ENCODE measurements at regions not wholly inside any gene's neighbourhood (a gene's known extent, or its start where the extent isn't known, plus 50 kb on each side); places are given as distances from the start of the nearest gene placed in this dataset.

DNA sequence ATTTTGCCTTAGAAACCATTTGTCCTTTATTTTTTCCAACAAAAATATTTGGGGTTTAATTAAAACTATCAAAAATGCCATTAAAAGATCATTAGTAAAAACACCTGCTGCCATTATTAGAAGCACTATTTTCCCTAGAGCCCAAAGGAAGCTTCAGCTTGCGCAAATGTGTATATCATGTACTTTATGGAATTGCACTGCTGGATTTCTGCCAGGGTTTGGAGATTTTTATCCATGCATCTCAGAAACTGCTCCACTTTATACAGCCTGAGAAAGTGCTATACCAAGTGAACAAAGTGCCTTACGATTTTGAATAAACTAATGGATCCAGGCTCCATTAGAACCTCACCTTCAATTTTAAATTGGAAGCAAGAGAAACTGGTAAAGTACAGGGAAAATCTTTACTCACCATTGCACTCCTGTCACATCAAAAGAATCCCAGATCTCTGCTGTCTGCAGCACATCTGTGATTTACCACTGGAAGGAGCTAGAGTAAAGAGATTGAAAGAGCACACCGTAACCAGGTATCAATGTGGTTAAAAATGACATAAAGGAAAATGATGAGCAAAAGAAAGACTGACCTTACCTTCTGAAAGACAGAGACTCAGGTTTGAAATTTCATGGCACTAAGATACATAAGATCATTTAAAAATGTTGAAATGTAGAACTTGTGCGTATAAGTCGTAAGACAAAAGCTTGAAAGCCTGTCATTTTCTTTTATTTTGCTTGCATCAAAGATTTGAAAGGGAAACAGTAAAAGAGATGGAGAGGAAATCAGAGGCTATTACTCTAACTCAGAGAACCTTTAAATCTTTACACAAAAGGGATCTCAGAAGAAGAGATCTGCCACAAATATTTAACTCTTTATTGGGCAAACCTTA lies 678.1 kb upstream of the GOT2 start:
- H3K4me3 ChIP-seq (ENCODE audit: low read depth, low read length), result no peak overlapping the region
- DNase-seq, result peak; percentile 6
- TF ChIP-seq, protein P1, sequence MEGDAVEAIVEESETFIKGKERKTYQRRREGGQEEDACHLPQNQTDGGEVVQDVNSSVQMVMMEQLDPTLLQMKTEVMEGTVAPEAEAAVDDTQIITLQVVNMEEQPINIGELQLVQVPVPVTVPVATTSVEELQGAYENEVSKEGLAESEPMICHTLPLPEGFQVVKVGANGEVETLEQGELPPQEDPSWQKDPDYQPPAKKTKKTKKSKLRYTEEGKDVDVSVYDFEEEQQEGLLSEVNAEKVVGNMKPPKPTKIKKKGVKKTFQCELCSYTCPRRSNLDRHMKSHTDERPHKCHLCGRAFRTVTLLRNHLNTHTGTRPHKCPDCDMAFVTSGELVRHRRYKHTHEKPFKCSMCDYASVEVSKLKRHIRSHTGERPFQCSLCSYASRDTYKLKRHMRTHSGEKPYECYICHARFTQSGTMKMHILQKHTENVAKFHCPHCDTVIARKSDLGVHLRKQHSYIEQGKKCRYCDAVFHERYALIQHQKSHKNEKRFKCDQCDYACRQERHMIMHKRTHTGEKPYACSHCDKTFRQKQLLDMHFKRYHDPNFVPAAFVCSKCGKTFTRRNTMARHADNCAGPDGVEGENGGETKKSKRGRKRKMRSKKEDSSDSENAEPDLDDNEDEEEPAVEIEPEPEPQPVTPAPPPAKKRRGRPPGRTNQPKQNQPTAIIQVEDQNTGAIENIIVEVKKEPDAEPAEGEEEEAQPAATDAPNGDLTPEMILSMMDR (IDR thresholded peaks at IDR 0.05; ENCODE audit: low read depth, low read length), result peak; percentile 49
- H3K36me3 ChIP-seq, result no peaks in the 10 kb centered on the region
- no peak overlapping the region for H3K27ac ChIP-seq
- H3K9me3 ChIP-seq (ENCODE audit: severe bottlenecking), result no peaks in the 10 kb centered on the region
- H3K27me3 ChIP-seq (ENCODE audit: insufficient read depth, low read depth, severe bottlenecking), result no peaks in the 10 kb centered on the region

DNA sequence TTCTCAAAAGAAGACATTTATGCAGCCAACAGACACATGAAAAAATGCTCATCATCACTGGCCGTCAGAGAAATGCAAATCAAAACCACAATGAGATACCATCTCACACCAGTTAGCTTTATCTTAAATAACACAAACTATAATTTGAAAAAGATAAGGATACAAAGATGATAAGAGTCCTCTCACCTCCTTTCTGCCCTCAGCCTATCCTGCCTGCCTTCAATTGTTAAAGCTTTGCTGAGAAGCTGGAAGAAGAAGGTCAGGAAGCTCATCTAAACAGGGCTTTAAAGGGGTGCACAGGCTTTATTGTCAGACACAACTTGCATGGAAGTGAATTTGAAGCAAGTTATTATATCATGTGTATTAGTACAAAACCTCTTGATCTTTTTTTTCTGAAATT lies 676.3 kb upstream of the GOT2 start:
- Histone ChIP-seq H3K4me3 (ENCODE audit: low read depth, low read length) (no peak overlapping the region), H3K27ac (no peak overlapping the region), H3K27me3 (ENCODE audit: insufficient read depth, low read depth, severe bottlenecking) (no peaks in the 10 kb centered on the region), H3K36me3 (no peaks in the 10 kb centered on the region), H3K9me3 (ENCODE audit: severe bottlenecking) (no peaks in the 10 kb centered on the region)
- no peak for DNase-seq
- TF ChIP-seq, protein P1 (IDR thresholded peaks at IDR 0.05; ENCODE audit: low read depth, low read length), result no peak

DNA sequence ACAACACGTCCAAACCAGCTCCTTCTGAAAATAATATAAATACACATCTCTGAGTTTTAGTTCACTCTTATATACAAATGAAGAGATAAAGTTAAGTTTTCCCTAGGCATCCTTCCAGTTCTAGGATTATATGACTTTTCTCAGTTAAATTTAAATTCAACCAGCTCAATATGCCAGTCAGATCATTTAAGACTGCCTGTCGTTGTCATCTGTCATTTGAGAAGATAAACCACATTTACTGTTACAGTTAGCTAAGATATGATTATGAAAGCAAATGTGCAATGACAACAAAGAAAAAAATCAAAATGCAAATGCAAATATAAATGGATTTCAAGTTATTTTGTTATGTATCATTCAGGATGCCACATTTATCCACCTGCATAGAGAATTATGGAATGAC lies 671.7 kb upstream of the GOT2 start:
- no peak overlapping the region for H3K27ac ChIP-seq
- H3K27me3 ChIP-seq (ENCODE audit: insufficient read depth, low read depth, severe bottlenecking), result no peaks in the 10 kb centered on the region
- DNase-seq, result no peak
- H3K4me3 ChIP-seq (ENCODE audit: low read depth, low read length), result no peak overlapping the region
- H3K36me3 ChIP-seq, result no peaks in the 10 kb centered on the region
- TF ChIP-seq, protein P1 (IDR thresholded peaks at IDR 0.05; ENCODE audit: low read depth, low read length), result no peak
- no peaks in the 10 kb centered on the region for H3K9me3 ChIP-seq (ENCODE audit: severe bottlenecking)

DNA sequence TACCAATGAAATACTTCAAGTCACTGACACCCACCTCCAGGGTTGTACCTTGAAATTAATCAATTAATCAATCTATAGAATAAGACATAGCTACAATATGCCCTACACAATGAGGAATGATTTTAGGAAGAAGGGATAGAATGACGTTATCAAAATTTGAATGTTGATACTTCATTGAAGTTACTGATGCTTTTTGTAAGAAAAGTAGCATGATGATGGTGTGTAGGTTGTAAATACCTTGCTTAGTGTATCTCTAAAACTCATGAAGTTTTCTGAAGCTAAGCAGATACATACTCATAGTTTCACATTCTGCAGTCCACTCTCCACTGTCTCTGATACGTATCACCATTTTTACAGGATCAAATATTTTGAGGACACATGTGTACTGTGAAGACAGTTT lies 670.4 kb upstream of the GOT2 start:
- H3K9me3 ChIP-seq (ENCODE audit: severe bottlenecking), result no peaks in the 10 kb centered on the region
- TF ChIP-seq, protein P1 (IDR thresholded peaks at IDR 0.05; ENCODE audit: low read depth, low read length), result no peak
- no peak overlapping the region for H3K4me3 ChIP-seq (ENCODE audit: low read depth, low read length)
- no peak overlapping the region for H3K27ac ChIP-seq
- no peak for DNase-seq
- no peaks in the 10 kb centered on the region for H3K36me3 ChIP-seq
- H3K27me3 ChIP-seq (ENCODE audit: insufficient read depth, low read depth, severe bottlenecking), result no peaks in the 10 kb centered on the region

DNA sequence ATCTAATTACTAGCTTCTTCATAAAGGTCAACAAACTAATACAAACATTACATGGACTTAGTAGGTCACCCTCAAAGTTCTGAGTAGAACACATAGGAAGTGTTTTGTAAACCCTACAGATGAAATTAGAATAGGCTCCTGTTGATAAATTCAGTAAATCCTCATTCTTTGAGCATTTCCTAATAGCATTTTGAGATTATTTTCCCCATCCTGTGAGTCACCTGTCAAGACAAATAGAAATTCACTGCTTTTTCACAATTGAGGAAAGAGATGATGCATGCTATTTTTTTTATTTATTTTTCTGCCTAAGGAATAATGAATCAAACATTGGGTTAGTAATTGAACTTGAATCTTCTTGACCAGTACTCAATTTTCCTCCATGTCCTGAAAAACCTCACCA lies 666.7 kb upstream of the GOT2 start:
- Histone ChIP-seq H3K4me3 (ENCODE audit: low read depth, low read length) (no peak overlapping the region), H3K36me3 (no peaks in the 10 kb centered on the region), H3K9me3 (ENCODE audit: severe bottlenecking) (no peaks in the 10 kb centered on the region), H3K27ac (no peak overlapping the region), H3K27me3 (ENCODE audit: insufficient read depth, low read depth, severe bottlenecking) (no peaks in the 10 kb centered on the region)
- TF ChIP-seq, protein P1 (IDR thresholded peaks at IDR 0.05; ENCODE audit: low read depth, low read length), result no peak
- no peak for DNase-seq

DNA sequence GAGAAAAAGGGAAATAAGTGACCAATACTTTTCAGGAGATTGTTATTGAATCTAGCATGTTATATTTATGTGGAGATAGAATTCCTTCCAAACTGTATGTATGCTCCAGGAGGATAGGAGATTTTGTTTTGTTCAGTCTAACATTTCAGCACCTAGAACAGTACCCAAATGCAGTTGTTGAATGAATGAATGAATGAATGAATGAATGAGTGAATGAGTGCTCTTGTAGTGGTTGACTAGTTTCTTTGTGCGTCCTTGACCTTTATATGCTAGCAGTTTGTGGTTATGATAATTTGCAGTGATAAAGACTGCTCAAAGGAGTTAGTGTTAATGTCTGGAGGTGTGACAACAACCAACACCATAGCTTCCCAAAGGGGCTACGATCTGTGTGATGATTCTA lies 663.5 kb upstream of the GOT2 start:
- DNase-seq, result no peak
- no peak overlapping the region for H3K27ac ChIP-seq
- no peak overlapping the region for H3K4me3 ChIP-seq (ENCODE audit: low read depth, low read length)
- TF ChIP-seq, protein P1 (IDR thresholded peaks at IDR 0.05; ENCODE audit: low read depth, low read length), result no peak
- no peaks in the 10 kb centered on the region for H3K9me3 ChIP-seq (ENCODE audit: severe bottlenecking)
- no peaks in the 10 kb centered on the region for H3K27me3 ChIP-seq (ENCODE audit: insufficient read depth, low read depth, severe bottlenecking)
- H3K36me3 ChIP-seq, result no peaks in the 10 kb centered on the region

All from WERI-Rb-1 (cell line).